B cell (primary cell): ENCODE measurements at regions not wholly inside any gene's neighbourhood (a gene's known extent, or its start where the extent isn't known, plus 50 kb on each side); places are given as distances from the start of the nearest gene placed in this dataset.

Experiments used
- ATAC-seq: fragments of 200-7000 bp; cut with Tn5 transposase; one replicate; pipeline ENCODE4 v1.10.0; 2021; ENCODE audit warnings: low read depth, mild to moderate bottlenecking, moderate number of reproducible peaks, moderate library complexity
- CTCF ChIA-PET: fragments of 350-600 bp; sonication (Branson Sonifier 250); formaldehyde crosslinking; loops from one replicate; lab custom pipeline; 2021; ENCODE audit warnings: antibody characterized with exemption, inconsistent platforms; lab: Charles Lee
- POLR2A ChIA-PET: fragments of 350-600 bp; sonication (Branson Sonifier 250); formaldehyde crosslinking; loops from one replicate; lab custom pipeline; 2021; ENCODE audit warnings: antibody characterized with exemption; lab: Charles Lee
- DNase-seq: peaks from one replicate; pipeline ENCODE4 v3.0.0; 2013
- H2AFZ ChIP-seq: 2 replicates; pipeline ENCODE4 v1.6.1; 2012; ENCODE audit warnings: mild to moderate bottlenecking, low read depth, low read length; ENCODE audit not compliant: insufficient read depth, poor library complexity, severe bottlenecking
- H3K27ac ChIP-seq, 2 donors: 1 replicate in 1 of 2; 2 replicates in 1 of 2; pipeline ENCODE4 v1.5.1; 2012 to 2013; ENCODE audit warnings: low read length in 2 of 2, mild to moderate bottlenecking in 2 of 2, moderate library complexity in 1 of 2
- H3K27me3 ChIP-seq, 4 experiments: fragments of 200-600 bp in 1 of 4; sonication (generic) in 1 of 4; replicated peaks in 1 of 4; 1 replicate in 2 of 4; 2 replicates in 2 of 4; pipeline versions ENCODE4 v1.6.1 to v1.7.0; 2013 to 2016; ENCODE audit warnings: low read length in 3 of 4, mild to moderate bottlenecking in 2 of 4, mixed read lengths in 1 of 4, moderate library complexity in 1 of 4; ENCODE audit not compliant: insufficient read depth in 4 of 4, control insufficient read depth in 3 of 4; ENCODE audit errors: control extremely low read depth in 1 of 4
- H3K36me3 ChIP-seq, 2 experiments: replicated peaks in 1 of 2; 1 replicate in 1 of 2; 2 replicates in 1 of 2; pipeline versions ENCODE4 v1.6.1 to v1.7.1; 2013; ENCODE audit warnings: low read length in 1 of 2; ENCODE audit not compliant: insufficient read depth in 2 of 2, control insufficient read depth in 1 of 2; ENCODE audit errors: control extremely low read depth in 1 of 2, extremely low read depth in 1 of 2
- H3K4me1 ChIP-seq, 2 donors: fragments of 200-600 bp in 1 of 2; sonication (generic) in 1 of 2; 1 replicate in 1 of 2; 2 replicates in 1 of 2; pipeline versions ENCODE4 v1.5.1 to v1.6.1; 2013 to 2017; ENCODE audit warnings: low read length in 2 of 2; ENCODE audit not compliant: control insufficient read depth in 2 of 2, insufficient read depth in 2 of 2
- H3K4me2 ChIP-seq: replicated peaks from 2 replicates; pipeline ENCODE3; 2012; ENCODE audit warnings: mild to moderate bottlenecking, low read depth, low read length; ENCODE audit not compliant: poor library complexity, severe bottlenecking
- H3K4me3 ChIP-seq, 5 experiments: fragments of 200-600 bp in 1 of 5; sonication (generic) in 1 of 5; 1 replicate in 3 of 5; 2 replicates in 2 of 5; pipeline versions ENCODE4 v1.5.1 to v1.7.0; 2011 to 2016; ENCODE audit warnings: low read length in 4 of 5, mild to moderate bottlenecking in 4 of 5, low read depth in 2 of 5, control low read depth in 1 of 5, moderate library complexity in 1 of 5; ENCODE audit not compliant: insufficient read depth in 1 of 5; ENCODE audit errors: control extremely low read depth in 1 of 5, extremely low read depth in 1 of 5
- H3K79me2 ChIP-seq: fragments of 200-600 bp; sonication (generic); one replicate; pipeline ENCODE4 v1.6.0; 2016; ENCODE audit warnings: low read length; ENCODE audit not compliant: control insufficient read depth, insufficient read depth
- H3K9ac ChIP-seq: fragments of 200-600 bp; sonication (generic); 2 replicates; pipeline ENCODE4 v1.6.1; 2017; ENCODE audit warnings: mild to moderate bottlenecking, low read length, moderate library complexity
- H3K9me3 ChIP-seq, 3 donors: one replicate each; pipeline versions ENCODE4 v1.6.1 to v1.7.1; 2013; ENCODE audit warnings: low read length in 2 of 3; ENCODE audit not compliant: control insufficient read depth in 2 of 3, insufficient read depth in 1 of 3; ENCODE audit errors: control extremely low read depth in 1 of 3
- H4K20me1 ChIP-seq: 2 replicates; pipeline ENCODE4 v1.6.0; 2012; ENCODE audit warnings: mild to moderate bottlenecking, low read length; ENCODE audit not compliant: insufficient read depth, control insufficient read depth, poor library complexity, severe bottlenecking
- H3K27ac Mint-ChIP-seq: one replicate; pipeline ENCODE4 v1.8.0; 2021; ENCODE audit warnings: mixed read lengths
- H3K27me3 Mint-ChIP-seq: one replicate; pipeline ENCODE4 v1.8.0; 2021; ENCODE audit warnings: mixed read lengths
- H3K4me1 Mint-ChIP-seq: one replicate; pipeline ENCODE4 v1.8.0; 2021; ENCODE audit warnings: mixed read lengths
- H3K4me3 Mint-ChIP-seq: one replicate; pipeline ENCODE4 v1.8.0; 2021; ENCODE audit warnings: mixed read lengths
- H3K9me3 Mint-ChIP-seq: one replicate; pipeline ENCODE4 v1.8.0; 2022; ENCODE audit warnings: mixed read lengths; ENCODE audit not compliant: insufficient read depth
- EZH2 ChIP-seq: IDR thresholded peaks from 2 replicates; pipeline ENCODE4 v1.6.1; 2012; ENCODE audit warnings: borderline replicate concordance, low read depth, mild to moderate bottlenecking, moderate library complexity, low read length; ENCODE audit not compliant: insufficient read depth, poor library complexity, severe bottlenecking
- WGBS: methylation state at CpG from one replicate; pipeline ENCODE4 v1.1.5; 2013; ENCODE audit warnings: missing lambda C conversion rate; ENCODE audit not compliant: insufficient coverage; 5-methylcytosine and 5-hydroxymethylcytosine counted together
- intact Hi-C: fragments of 100-400 bp; cut with micrococcal nuclease; formaldehyde crosslinking; loops from one replicate; pipeline ENCODE4 v1.10.0; 2022
- TF ChIP-seq, protein P1 (sequence below): fragments of 200-600 bp; IDR thresholded peaks from one replicate; pipeline ENCODE4 v1.8.0; 2022; ENCODE audit warnings: antibody characterized with exemption, mild to moderate bottlenecking

DNA sequence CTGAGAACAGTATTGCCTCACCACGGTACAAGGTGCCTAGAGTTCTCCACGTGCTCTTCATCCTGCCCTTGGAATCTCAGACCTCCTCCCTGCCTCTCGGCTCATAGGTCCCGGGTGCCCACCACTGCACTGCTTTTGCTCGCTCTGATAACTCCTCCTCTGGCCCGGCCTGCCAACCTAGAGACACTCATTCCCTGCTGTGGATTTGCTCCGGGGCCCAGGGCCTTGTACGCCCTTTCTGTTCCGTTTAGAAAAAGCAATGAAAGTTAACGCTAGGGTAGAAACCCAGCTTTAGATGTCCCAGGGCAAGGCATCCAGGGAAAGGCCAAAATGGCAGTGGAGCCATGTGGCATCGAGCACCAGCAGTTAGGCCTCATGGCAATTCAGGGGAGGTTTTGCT is 253.9 kb downstream of the VAPA start:
- Mint-ChIP-seq H3K27ac (no peak overlapping the region), H3K4me1 (peaks cover 4% of the 10 kb centered on the region), H3K27me3 (no peaks in the 10 kb centered on the region), H3K4me3 (no peak overlapping the region), H3K9me3 (no peaks in the 10 kb centered on the region)
- no peaks in the 10 kb centered on the region for H3K27me3 ChIP-seq
- no peaks in the 10 kb centered on the region for H3K79me2 ChIP-seq
- no peaks in the 10 kb centered on the region for H3K9me3 ChIP-seq
- no peaks in the 10 kb centered on the region for H3K36me3 ChIP-seq
- H4K20me1 ChIP-seq = no peaks in the 10 kb centered on the region
- H3K27ac ChIP-seq = no peak overlapping the region
- DNase-seq (no peak), ATAC-seq (no peak)
- H2AFZ ChIP-seq = no peak overlapping the region
- TF ChIP-seq, protein P1, sequence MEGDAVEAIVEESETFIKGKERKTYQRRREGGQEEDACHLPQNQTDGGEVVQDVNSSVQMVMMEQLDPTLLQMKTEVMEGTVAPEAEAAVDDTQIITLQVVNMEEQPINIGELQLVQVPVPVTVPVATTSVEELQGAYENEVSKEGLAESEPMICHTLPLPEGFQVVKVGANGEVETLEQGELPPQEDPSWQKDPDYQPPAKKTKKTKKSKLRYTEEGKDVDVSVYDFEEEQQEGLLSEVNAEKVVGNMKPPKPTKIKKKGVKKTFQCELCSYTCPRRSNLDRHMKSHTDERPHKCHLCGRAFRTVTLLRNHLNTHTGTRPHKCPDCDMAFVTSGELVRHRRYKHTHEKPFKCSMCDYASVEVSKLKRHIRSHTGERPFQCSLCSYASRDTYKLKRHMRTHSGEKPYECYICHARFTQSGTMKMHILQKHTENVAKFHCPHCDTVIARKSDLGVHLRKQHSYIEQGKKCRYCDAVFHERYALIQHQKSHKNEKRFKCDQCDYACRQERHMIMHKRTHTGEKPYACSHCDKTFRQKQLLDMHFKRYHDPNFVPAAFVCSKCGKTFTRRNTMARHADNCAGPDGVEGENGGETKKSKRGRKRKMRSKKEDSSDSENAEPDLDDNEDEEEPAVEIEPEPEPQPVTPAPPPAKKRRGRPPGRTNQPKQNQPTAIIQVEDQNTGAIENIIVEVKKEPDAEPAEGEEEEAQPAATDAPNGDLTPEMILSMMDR = no peak
- TF ChIP-seq EZH2 = no peak
- no peak overlapping the region for H3K4me3 ChIP-seq
- intact Hi-C loops = no loop called here
- 96% methylated on average over 11 of the region's 11 CpGs for WGBS
- H3K4me1 ChIP-seq = peaks cover 0 to 3% of the 10 kb centered on the region in 2 donors
- no peak overlapping the region for H3K4me2 ChIP-seq
- POLR2A ChIA-PET = no interaction called here
- no peak overlapping the region for H3K9ac ChIP-seq
- CTCF ChIA-PET = no interaction called here

GRCh38 chr18:10168477-10168876 is 254.7 kb downstream of the VAPA start:
- 91% methylated on average over 7 of the region's 9 CpGs for WGBS
- Mint-ChIP-seq H3K4me3 (no peak overlapping the region), H3K27ac (no peak overlapping the region), H3K27me3 (no peaks in the 10 kb centered on the region), H3K4me1 (peaks cover 4% of the 10 kb centered on the region), H3K9me3 (no peaks in the 10 kb centered on the region)
- Histone ChIP-seq H4K20me1 (no peaks in the 10 kb centered on the region), H3K79me2 (no peaks in the 10 kb centered on the region), H3K27ac (no peak overlapping the region), H3K4me1 (peaks cover 0 to 3% of the 10 kb centered on the region in 2 donors), H3K4me2 (no peak overlapping the region), H2AFZ (no peak overlapping the region), H3K27me3 (no peaks in the 10 kb centered on the region), H3K36me3 (no peaks in the 10 kb centered on the region), H3K4me3 (no peak overlapping the region), H3K9ac (no peak overlapping the region), H3K9me3 (no peaks in the 10 kb centered on the region)
- intact Hi-C loops = no loop called here
- TF ChIP-seq, protein P1 = no peak
- TF ChIP-seq EZH2 = no peak
- ChIA-PET CTCF (no interaction called here), POLR2A (no interaction called here)
- no peak for ATAC-seq
- no peak for DNase-seq
